ENCODE measurements at regions not wholly inside any gene's neighbourhood (a gene's known extent, or its start where the extent isn't known, plus 50 kb on each side); places are given as distances from the start of the nearest gene placed in this dataset.
A peak's percentile ranks its signal among the peaks of the same experiment; 100 is the strongest.

DNA sequence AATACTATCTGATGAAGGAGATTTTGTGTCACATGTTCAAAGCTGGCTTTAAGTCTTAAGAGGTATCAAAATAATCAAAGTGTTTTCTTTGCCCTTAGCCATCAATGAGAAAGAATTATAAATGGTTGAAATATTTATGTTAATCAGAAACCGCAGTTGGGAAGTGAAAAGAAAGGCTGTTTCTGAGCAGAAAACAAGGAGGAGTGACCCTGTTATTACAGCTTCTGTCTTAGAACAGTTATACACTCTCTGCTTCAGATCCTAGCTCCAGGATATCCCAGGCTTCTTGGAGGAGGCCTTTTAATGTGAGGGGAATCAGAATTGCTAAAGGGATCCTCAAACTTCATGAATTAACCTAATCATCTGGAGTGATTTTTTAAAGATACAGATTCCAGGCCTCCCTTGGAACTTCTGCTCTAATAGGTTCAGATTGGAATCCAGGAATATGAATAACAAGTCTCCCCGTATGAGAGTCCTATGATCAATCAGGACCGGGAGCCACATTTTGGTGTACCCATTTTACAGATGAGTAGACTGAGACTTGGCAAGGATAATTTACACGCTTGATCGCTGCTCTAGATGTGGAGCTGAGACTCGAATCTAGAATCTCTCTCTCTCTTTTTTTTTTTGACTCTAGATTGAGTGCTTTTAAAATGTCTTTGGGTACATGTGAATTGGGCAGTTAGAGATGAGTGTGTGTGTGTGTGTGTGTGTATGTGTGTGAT, 50.8 kb upstream of the JAG1 start:
- DNase-seq (ENCODE audit: low spot score), result no peak

DNA sequence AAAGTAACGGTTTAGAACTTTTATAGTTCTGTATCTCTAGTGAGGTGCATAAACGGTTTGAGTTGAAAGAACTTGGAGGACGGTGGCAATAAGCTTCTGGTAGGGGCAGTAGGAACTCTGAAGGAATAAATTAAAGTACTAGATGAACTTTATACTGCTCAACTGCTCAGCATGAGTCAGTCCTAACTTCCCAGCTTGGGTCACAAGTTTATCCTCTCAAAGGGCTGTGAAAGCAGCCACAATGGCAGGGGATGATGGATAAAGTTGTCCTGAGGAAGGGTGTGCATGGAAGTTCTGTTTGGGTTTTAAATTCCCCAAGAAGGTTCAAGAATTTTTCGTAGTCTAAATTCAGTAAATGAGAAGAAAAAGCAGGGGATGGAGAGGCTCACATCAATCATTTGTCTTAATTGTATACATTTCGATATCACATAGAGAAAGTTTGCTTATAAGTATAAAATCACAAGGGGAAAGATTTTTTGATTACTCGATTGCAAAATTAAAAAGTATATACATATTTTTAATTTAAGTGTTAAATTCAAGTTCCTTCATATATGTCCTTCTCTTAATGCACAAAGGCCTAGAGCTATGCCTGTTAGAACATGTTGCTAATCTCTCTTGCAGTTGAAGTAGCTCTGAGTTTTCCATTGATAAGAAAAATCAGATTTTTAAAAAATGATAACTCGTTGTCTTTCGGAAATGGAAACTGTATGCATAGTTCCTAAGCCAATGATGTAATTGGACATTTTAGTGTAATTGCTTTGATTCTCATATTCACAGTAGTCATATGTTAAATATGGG, 55.3 kb upstream of the JAG1 start:
- no peak for DNase-seq (ENCODE audit: low spot score)

DNA sequence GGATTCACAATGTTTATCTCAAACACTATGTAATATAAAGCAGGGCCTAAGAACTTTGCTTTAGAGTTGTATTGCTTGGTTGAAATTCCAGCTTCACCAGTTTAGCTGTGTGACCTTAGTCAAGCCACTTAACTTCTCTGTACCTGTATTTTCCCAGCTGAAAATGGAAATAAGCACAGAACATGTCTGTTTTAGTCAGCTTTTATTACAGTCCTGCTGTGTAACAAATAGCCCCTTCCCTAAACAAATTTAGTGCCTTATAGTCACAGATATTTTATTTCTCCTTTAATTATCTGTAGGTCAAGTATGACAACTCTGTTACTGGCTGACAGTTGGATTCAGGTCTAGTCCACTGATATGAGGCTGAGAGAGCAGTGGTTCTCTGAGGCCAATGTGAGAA, 56.0 kb upstream of the JAG1 start:
- no peak for DNase-seq (ENCODE audit: low spot score)

DNA sequence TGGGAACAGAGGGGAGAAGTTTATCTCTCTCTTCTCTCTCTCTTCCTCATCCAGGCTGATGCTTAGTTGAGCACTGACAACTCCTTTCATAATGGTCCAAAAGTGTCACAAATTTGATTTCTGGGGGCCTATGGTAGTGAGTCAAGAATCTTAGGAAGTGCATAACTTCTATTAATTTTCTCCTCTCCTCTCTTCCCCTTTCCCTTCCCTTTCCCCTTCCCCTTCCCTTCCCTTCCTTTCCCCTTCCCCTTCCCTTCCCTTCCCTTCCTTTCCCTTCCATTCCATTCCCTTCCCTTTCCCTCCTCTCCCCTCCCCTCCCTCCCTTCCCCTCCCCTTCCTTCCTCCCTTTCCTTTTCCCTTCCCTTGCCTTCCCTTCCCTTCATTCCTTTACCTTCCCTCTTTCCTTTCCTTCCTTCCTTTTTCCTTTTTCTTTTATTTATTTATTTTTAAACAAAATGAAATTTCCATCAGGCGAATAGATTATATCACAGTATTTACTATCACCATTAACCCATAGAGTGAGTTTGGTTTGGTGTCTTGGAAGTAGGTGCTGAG, 56.9 kb upstream of the JAG1 start:
- DNase-seq (ENCODE audit: low spot score), result no peak

DNA sequence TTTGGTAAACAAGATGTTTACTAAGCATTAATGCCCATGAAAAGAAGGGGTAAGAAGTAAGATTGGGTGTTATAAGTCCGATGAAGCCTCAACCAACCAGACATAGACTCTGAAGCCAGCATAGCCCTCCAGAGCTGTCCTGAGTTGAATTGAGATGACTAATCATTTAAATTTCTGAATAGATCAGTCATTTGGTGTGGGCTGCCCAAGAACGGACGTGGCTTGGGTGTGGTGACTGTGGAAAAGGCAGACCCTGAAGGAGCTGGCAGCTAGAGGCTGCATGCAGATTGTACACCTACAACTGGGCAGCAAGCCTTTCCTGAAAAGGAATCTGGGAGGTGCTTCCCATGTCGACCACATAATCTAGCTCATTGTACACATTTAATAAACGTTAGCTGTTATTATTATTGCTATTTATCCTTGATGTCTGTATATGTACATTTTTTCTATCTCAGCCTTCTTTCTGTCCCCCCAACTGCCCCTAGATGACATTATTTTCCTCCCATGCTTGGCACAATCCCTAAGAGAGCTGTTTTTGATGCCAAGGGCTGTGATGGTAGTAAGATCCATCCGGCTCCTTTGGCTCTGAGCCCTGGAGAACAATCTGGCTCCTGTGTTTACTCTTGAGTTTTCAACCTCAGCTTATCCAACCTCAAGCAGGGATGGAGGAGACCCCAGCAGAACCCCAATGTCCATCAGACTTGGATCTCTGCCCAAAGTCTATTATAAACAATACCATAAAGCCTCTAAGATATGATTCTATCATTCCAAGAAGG, 57.6 kb upstream of the JAG1 start:
- DNase-seq (ENCODE audit: low spot score), result peak; percentile 45

DNA sequence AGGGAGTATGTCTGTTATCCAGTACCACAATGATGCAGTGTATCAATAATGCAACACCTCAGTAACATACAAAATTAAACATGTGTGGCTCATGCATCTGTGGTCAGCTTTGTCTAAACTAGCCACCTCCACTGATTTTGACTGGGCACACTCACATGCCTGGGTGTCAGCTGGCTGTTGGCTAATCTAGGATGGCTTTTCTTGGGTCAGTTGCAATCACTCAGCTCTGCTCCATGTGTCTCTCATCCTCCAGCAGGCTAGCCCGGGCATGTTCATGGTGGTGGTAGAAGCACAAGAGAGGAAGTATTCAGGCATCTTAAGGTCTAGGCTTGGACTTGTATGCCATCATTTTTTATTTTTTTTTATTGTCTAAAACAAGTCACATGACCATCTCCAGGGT, 59.3 kb upstream of the JAG1 start:
- no peak for DNase-seq (ENCODE audit: low spot score)

DNA sequence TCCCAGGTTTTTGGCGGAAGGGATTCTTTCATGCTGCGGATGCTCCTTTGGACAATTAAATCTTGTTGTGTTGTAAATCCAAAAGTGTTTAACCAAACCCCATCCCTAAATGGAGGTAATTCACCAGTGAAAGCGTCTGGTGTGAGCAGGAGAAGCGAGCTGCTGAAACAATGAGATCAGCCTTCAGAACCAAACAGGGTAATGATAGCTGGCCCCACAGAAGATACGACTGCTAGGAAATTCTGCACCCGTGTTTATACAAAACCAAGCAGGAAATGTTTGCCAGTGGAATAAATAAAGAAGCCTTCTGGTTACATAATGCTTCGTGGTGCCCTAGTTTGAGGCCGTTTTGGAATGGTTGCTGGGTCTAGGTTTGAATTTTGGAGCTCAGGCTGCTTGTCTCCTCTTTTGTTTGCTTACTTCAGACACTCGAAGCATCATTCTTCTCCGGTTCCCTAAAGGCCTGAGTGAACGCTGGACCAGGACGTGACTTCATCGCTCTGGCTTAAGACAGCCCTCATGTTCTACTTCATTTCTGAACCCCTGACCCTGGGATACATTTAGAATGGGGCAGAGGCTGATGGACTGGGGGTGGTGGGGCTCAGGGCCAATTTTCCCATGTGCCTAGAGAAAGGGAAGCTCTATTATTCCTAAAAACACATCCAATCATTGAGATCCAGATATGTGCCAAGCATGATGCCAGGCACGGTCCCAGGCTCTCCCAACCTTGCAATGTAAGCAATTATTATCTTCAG, 61.6 kb upstream of the JAG1 start:
- no peak for DNase-seq (ENCODE audit: low spot score)

DNA sequence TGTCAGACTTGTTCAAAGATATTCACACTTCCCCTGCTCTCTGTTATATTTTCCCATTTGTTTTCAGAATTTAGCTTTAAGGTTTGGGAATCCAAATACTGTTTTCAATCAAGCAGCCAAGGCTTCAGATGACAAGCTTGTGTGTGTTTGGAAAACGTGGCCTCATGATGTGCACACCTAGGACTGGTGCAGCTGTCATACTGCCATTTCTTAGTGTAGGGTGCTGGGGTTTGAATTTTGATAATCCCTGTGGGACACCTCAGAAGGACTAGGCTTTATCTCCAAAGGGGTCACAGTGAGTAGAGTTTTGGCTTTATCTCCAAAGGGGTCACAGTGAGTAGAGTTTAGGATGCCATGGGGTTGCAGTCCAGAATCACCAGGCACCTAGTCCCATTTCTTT, 65.3 kb upstream of the JAG1 start:
- no peak for DNase-seq (ENCODE audit: low spot score)

DNA sequence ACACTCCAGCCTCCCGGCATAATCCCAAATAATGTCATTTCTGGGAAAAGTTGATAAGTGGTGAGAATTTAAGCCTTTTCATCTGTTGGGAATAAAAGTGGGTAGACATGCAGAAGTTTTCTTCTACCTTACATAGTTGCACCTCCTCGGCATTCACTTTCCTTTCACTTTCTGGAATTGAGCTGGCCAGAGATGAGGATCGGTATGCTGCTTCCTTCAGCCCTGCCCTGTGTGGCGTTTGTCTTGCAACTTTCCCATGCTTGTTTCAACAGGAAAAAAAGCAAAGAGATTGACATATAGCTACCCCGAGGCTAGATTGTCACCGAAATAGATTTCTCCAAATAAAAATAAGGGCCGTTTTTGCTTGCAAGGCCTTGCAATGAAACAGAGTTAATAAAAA, 65.8 kb upstream of the JAG1 start:
- DNase-seq (ENCODE audit: low spot score), result peak; percentile 41

DNA sequence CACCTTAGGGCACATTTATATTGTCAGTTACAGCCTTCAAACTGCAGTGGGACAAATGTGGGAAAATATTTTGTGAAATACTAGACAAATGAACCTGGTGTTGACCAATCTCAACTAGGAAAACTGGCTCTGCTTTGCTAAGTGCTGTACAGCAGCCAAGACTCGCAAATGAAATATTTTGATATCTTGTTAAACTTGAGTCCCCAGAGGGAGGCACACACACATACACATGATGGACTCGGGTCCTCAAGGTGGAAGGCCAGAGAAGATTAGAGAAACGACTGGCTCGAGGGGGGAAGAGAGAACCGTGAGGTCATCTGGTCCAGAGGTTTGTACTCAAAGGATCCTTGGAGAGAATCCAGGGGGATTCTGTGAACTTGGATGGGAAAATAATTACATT, 67.3 kb upstream of the JAG1 start:
- no peak for DNase-seq (ENCODE audit: low spot score)

DNA sequence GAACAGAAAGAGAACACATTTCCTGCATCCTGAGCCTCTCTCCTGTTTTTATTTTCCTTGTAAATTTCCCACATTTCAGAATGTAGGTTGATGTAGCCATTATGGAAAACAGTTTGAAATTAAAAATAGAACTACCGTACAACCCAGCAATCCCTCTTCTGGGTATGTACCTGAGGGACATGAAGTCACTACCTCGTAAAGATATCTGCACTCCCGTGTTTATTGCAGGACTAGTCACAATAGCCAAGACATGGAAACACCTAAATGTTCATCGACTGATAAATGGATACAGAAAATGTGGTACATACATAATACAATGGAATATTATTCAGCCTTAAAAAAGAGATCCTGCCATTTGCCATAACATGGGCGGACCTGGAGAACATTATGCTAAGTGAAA, 72.0 kb upstream of the JAG1 start:
- DNase-seq (ENCODE audit: low spot score), result no peak

DNA sequence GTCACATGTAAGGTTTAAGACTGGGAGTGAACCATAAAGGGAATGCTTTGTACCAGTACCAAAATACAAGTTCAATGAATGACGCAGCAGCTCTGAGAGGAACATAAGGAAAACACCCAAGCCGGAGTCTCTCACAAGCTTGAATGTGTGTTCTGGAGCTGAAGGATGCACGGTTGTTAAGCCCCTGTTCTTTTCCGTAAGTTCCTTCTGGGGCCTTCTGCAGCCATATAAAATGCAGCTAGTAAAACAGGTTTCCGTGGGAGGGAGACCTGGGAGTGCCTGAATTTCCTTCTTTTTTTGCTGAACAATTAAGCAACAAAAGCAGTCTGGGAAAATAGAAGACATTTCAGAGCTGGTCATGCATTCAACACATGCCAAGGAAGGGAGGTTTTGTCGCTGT, 73.2 kb upstream of the JAG1 start:
- no peak for DNase-seq (ENCODE audit: low spot score)

DNA sequence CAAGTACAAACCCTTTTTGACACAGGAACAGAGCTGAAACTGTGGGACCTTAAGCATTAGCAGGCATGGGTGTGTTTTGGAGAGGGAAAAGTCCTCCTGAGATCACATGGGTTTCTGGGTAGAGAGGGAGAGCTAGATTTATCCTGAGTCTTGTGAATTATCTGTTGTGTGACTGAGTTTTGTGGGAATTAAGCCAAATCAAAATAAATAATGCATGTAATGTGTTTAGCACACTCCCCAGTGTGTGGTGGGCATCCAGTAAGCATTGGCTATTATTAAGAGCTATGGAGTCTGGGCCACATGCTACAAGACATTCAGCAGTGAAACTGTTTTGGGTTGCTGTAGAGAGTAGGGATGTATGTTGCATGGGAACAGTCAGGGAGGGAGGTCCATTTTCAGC, 75.3 kb upstream of the JAG1 start:
- no peak for DNase-seq (ENCODE audit: low spot score)

DNA sequence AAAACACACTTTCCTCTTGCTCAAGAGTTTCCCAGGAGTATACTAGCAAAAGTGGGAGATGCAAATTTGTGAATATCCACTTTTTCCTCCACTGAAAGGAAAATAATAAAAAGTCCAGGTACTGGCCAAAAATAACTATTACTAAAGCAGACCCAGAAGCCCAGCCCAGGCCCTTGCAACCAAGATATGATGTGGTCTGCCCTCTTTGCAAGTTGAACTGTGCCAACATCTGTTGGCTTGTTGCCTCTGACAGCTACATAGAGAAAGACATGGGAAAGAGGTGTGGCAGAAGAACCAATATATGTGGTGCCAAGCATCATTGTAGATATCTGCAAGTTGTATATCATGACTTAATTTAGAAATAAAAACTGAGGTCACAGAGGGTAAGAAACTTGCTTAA, 78.4 kb upstream of the JAG1 start:
- no peak for DNase-seq (ENCODE audit: low spot score)

DNA sequence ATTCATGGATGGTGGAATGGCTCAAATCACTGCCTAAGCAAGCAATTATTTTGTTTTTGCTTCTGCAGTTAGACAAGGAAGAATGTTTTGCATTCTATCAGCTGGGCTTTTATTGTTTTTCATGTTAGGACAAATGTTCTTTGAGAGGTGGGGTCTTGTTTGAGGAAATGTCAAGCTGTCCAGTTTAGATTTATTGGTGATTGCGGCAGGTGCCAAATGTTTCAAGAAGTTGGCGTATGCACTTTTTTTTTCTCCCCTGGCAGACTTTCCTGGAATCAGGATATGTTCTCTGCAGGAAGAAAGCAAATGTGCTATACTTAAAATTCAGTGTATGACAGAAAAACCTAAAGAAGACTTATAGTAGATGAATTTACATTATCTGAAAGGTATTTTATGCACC, 81.0 kb upstream of the JAG1 start:
- no peak for DNase-seq (ENCODE audit: low spot score)

DNA sequence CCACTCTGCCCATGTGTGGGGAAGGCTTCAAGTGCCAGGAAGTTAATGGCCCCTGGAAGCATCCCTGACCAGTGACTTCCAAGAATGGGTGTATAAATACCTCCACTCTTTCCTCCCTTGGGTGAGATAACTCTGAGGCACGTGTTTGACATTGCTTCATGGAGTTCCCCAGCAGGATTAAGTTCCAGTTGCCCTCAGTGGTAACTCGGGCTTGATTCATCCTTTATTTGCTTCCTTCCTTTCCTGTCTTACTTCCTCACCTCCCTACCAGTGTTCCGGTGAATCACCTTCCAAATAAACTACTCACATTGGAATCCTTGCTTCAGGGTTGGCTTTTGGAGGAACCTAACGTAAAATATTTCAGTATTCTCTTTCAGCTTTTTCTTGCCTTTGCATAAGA, 84.6 kb upstream of the JAG1 start:
- no peak for DNase-seq (ENCODE audit: low spot score)

DNA sequence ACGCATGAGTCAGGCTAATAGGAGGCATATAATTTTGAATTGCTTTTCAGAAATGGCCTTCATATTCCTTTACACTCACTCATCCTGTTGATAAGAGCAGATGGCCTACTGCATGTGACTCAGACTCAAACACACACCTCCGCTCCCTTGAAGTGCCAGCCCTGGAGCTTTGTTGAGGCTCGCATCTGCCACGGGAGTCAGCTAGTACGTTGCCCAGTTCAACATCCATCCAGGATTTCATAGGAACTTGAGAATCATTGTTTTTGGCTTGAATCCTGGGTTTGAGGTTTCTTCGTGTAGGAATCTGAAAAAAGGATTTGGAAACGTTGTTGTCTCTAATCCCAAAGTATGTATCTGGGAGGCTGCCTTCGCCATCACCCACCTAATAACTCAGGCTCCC, 87.4 kb upstream of the JAG1 start:
- no peak for DNase-seq (ENCODE audit: low spot score)

DNA sequence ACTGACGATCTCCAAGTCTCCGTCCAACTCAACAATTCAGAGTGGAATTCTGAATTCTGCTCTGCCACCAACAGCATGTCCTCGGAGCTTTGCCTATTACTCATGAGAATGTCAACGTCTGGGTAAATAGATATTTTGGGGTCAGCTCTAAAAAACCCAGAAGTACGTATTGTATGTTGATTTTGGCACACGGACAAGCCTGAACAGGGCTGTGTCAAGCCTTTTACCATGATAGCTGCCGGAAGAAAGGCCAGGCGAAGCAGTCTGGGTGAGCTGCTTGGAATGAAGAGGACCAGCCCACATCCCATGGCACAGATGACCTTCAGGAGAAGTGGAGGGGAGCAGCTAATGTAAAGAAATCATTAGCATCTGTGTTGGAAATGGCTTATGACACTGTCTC, 88.0 kb upstream of the JAG1 start:
- no peak for DNase-seq (ENCODE audit: low spot score)

DNA sequence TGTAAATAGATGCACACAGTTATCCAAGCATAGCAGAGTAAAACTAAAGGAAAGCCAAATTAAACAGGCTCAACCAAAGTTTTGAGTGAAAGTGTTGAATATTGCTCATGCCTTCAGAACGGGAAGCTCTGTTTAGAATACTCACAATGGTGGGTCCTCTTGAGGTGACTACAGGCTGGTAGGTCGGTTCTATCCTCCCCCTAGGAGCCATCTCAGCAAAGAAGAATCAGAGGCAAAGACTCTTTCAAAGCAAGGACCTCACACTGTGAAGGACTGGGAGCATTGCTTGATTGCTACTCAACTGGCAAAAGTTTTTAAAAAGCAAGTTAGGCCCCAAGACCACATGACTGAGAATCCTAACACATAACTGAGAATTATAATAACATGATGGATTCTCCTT, 88.4 kb upstream of the JAG1 start:
- DNase-seq (ENCODE audit: low spot score), result no peak

DNA sequence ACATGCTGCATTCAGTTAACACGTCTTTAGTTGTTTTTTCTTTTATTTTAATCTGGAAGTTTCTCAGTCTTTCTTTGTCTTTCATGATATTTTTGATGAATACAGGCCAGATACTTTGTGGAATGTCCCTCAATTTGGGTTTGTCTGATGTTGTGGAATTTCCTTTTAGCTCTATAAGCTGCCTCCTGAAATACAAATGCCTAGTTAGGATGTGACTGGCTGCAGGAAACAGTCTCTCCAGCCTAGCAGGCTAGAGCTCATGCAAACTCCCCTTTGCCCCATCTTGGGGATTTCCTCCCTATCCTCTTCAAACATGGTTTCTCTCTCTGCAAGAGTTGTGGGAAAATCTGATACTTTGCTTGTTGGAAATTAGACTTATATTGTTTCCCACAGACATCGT, 89.3 kb upstream of the JAG1 start:
- no peak for DNase-seq (ENCODE audit: low spot score)

DNA sequence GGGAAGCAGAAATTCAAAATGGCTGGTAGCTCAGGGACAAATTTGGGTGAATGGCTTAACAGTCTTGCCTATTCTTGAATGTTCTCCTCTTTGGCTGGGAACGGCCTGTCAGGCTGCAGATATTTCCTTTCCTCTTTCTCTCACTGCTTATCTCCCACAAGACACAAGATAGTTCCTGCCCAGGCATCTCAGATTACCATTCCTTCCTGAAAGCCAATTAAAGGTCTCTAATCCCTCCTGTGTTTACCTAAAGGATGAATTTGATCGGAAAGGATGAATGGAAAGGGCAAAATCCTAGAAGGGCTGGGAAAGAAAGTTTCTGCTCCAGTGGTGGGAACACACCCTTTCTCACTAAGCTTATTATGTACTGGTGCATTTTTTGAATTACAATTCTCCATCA, 95.9 kb upstream of the JAG1 start:
- DNase-seq (ENCODE audit: low spot score), result no peak

DNA sequence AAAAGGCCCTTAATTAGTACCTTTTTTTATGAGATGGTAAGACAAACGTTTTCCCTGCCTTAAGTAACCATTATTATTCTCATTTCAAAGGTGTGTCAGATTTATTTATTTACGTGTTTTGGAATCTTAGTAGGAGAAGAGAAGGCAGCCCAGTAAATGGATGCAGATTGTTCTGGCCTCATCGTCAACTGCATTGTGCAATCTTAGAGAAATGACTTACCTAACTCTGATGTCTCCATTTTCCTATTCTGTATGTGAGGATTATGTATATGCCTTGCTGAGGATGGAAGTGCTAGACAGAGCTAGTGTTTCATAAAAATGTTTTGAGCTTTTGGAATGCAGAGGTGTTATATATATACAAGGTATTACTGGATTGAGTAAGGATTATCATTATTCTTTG, 97.0 kb upstream of the JAG1 start:
- DNase-seq (ENCODE audit: low spot score), result no peak
